GM13977 (cell line): ENCODE measurements at regions not wholly inside any gene's neighbourhood (a gene's known extent, or its start where the extent isn't known, plus 50 kb on each side); places are given as distances from the start of the nearest gene placed in this dataset.

ENCODE experiments used
- DNase-seq: peaks from one replicate; pipeline ENCODE4 v3.0.0; 2012; ENCODE audit warnings: low spot score
- in situ Hi-C: fragments of 300-500 bp; cut with MboI; formaldehyde crosslinking; loops from one replicate; pipeline ENCODE4 v1.12.0; 2022; ENCODE audit warnings: low sequenced_read_pairs, low pct_unique_long_range_greater_than_20kb, mixed read lengths, inconsistent platforms; ENCODE audit not compliant: unreplicated experiment
- TF ChIP-seq, protein P1 (sequence below): IDR thresholded peaks from 2 replicates; pipeline ENCODE4 v1.5.1; 2012; ENCODE audit warnings: mild to moderate bottlenecking, control low read depth; ENCODE audit not compliant: insufficient read depth; ENCODE audit errors: extremely low read depth, missing control alignments

DNA sequence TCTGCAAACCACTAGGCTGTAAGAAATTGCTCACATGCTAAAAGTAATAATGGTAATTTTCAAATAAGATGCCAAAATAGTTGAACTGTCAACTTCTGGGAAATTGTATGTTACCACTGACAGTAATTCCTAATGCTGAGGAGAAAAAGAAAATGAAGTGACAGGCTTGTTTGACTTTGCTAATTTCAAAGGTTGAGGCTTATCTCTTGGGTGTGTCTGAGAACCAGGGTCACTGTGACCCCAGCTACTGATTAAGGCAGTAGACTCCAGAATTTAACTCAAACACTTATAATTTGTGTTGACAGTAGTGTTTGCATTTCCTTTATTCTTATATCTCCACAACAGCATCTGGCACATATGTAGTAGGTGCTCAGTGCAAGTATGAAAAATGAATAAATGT is 74.6 kb upstream of the PDZRN3 start:
- no peak for DNase-seq
- in situ Hi-C loops = no loop called here
- TF ChIP-seq, protein P1, sequence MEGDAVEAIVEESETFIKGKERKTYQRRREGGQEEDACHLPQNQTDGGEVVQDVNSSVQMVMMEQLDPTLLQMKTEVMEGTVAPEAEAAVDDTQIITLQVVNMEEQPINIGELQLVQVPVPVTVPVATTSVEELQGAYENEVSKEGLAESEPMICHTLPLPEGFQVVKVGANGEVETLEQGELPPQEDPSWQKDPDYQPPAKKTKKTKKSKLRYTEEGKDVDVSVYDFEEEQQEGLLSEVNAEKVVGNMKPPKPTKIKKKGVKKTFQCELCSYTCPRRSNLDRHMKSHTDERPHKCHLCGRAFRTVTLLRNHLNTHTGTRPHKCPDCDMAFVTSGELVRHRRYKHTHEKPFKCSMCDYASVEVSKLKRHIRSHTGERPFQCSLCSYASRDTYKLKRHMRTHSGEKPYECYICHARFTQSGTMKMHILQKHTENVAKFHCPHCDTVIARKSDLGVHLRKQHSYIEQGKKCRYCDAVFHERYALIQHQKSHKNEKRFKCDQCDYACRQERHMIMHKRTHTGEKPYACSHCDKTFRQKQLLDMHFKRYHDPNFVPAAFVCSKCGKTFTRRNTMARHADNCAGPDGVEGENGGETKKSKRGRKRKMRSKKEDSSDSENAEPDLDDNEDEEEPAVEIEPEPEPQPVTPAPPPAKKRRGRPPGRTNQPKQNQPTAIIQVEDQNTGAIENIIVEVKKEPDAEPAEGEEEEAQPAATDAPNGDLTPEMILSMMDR = no peak

DNA sequence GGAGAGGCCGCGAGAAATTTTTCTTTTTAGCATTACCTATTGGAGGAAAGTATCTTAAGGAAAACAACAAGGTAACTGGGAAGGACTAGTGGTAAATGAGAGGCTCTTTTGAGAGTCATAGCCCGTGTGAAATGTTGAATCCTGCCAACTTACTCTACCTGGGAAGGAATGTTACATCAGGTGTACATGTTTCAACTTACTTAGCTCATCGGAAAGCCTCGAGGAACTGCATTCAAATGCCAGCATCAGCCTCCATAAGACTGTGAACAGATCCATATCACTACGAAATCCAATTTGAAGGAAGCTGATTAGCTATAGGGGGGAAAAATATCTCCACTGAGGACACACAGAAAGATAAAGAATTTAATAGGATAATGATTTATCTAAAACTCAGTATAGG is 72.3 kb upstream of the PDZRN3 start:
- in situ Hi-C loops = no loop called here

DNA sequence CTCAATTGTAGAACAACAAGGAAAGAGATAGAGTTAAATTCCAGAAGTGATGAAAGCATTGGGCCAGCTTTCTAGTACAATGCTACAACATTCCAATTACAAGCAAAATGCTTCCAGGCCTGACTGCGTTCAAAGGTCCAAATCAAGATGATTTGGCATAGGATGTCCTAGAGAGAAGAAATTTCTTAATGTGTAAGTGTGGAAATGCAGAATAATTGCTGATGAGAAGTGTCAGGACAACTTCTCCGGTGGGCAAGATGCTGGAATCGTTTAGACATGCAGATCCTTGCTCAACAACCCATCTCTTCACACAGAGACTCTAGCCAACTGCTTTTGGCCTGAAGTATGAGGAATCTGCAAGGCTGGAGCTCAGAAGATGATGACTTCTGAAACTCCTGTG is 71.1 kb upstream of the PDZRN3 start:
- TF ChIP-seq, protein P1 = no peak
- DNase-seq = no peak
- in situ Hi-C loops = no loop called here

More for the DNA sequence above, 72.3 kb upstream of the PDZRN3 start:
- TF ChIP-seq, protein P1 = no peak
- no peak for DNase-seq

- TF ChIP-seq, protein P1 = no peak
- in situ Hi-C loops = no loop called here
- no peak for DNase-seq
These were observed 70.4 kb upstream of the PDZRN3 start for GRCh38 chr3:73694983-73695757.

- TF ChIP-seq, protein P1 = no peak
- no peak for DNase-seq
- in situ Hi-C loops = no loop called here
These were observed 62.6 kb upstream of the PDZRN3 start for GRCh38 chr3:73687106-73688004.

- in situ Hi-C loops = no loop called here
- DNase-seq = no peak
- TF ChIP-seq, protein P1 = no peak
These were observed 60.3 kb upstream of the PDZRN3 start for GRCh38 chr3:73685061-73685460.
